PFSK-1 (cell line): ENCODE measurements at regions not wholly inside any gene's neighbourhood (a gene's known extent, or its start where the extent isn't known, plus 50 kb on each side); places are given as distances from the start of the nearest gene placed in this dataset.

ENCODE experiments used
- FOXP2 ChIP-seq: optimal IDR thresholded peaks from 2 replicates; pipeline ENCODE3; 2011; ENCODE audit warnings: borderline replicate concordance, control low read depth, inconsistent platforms; ENCODE audit not compliant: insufficient read depth; ENCODE audit errors: extremely low read length, extremely low read depth
- REST ChIP-seq, 2 experiments: IDR thresholded peaks; 2 replicates each; pipeline versions ENCODE4 v1.6.1 to v1.8.0; 2011 to 2012; ENCODE audit warnings: low read depth in 2 of 2, low read length in 2 of 2, control low read depth in 1 of 2, inconsistent platforms in 1 of 2, mild to moderate bottlenecking in 1 of 2, moderate library complexity in 1 of 2; ENCODE audit not compliant: insufficient read depth in 1 of 2

DNA sequence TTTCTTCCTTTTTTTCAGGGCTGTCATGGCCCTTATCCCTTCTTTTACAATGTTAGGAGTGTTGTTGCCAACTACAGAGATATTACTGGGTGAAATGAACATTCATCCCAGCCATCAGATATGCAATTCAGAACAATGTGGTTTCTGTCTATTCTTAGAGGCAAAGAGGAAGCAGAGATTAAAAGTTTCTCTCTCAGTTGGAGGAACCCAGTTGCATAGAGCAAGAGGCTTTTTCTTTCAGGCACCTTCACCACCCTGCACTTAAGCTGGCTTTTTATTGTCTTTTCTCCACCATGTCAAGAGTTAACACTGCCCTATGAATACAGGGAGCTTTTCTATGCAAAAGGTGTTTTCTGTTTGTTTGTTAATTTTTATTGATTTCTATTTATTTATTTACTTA is 1559.6 kb upstream of the IGFBP7 start:
- TF ChIP-seq FOXP2 (no peak), REST (IDR thresholded peaks at IDR 0.05; ENCODE audit: insufficient read depth in 1 of 2, low read depth in 2 of 2, low read length in 2 of 2) (no peak)
